ENCODE measurements at regions not wholly inside any gene's neighbourhood (a gene's known extent, or its start where the extent isn't known, plus 50 kb on each side); places are given as distances from the start of the nearest gene placed in this dataset.

DNA sequence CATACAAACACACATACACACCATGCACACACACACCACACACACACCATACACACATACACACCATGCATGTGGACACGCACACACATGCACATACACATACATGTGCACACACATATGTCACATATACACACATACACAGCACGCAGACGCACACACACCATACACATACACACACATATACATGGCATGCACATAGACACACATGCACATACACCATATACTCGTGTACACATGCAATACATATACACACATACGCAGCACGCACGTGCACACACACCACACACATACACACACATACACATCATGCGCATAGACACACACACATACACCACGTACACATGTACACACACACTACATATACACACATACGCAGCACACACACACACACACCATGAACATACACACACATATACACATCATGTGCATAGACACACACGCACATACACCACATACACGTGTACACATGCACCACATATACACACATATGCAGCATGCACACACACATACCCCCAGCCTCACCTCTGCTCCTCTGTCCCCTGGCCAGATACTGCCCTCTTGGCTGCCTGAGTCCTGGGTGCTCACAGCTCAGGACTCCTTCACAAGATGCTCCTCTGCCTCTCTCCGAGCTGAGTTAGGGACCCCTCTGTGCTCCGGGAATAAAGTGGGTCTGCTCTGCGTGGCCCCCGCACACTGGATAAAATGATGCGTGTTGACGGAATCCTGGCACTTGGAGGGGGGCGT, 70.9 kb upstream of the ARHGEF7 start:
- POLR2A ChIA-PET = no interaction called here
- Histone ChIP-seq H3K4me1 (ENCODE audit: control insufficient read depth, extremely low read depth, insufficient read depth, low read length) (no peaks in the 10 kb centered on the region), H3K27me3 (ENCODE audit: control insufficient read depth in 2 of 2, insufficient read depth in 2 of 2, low read length in 2 of 2) (no peaks in the 10 kb centered on the region), H3K4me3 (replicated peaks in 1 of 3; ENCODE audit: insufficient read depth in 1 of 3, low read depth in 1 of 3, low read length in 3 of 3) (no peak overlapping the region), H3K27ac (ENCODE audit: insufficient read depth, low read depth, low read length) (no peak overlapping the region), H3K36me3 (ENCODE audit: control insufficient read depth in 2 of 2, extremely low read depth in 1 of 2, insufficient read depth in 2 of 2, low read length in 2 of 2) (no peaks in the 10 kb centered on the region), H4K20me1 (replicated peaks; ENCODE audit: control insufficient read depth, extremely low read depth, insufficient read depth, low read length) (no peaks in the 10 kb centered on the region), H3K9me1 (replicated peaks; ENCODE audit: control insufficient read depth, extremely low read depth, insufficient read depth, low read length) (no peaks in the 10 kb centered on the region), H3K79me2 (ENCODE audit: control insufficient read depth, insufficient read depth, low read length) (no peaks in the 10 kb centered on the region), H3K4me2 (ENCODE audit: insufficient read depth, low read length) (no peak overlapping the region), H2AFZ (ENCODE audit: low read depth, low read length) (no peak overlapping the region), H3K9me3 (replicated peaks; ENCODE audit: control insufficient read depth, insufficient read depth, low read length) (no peaks in the 10 kb centered on the region), H3K9ac (replicated peaks; ENCODE audit: extremely low read depth, insufficient read depth, low read length) (no peak overlapping the region)
- TF ChIP-seq MYC (IDR thresholded peaks at IDR 0.05; ENCODE audit: low read depth, low read length) (no peak), CTCF (IDR thresholded peaks at IDR 0.05; ENCODE audit: extremely low read depth in 1 of 2, insufficient read depth in 1 of 2, low read depth in 1 of 2, low read length in 2 of 2) (no peak), POLR2AphosphoS5 (IDR thresholded peaks at IDR 0.05; ENCODE audit: insufficient read depth, low read depth, low read length) (no peak), GATA2 (IDR thresholded peaks at IDR 0.05; ENCODE audit: insufficient read depth, insufficient read length, low read depth, low read length) (no peak), POLR2A (IDR thresholded peaks at IDR 0.05; ENCODE audit: low read depth, low read length) (no peak), FOS (IDR thresholded peaks at IDR 0.05; ENCODE audit: borderline replicate concordance, insufficient read depth, low read length) (no peak), EZH2 (IDR thresholded peaks at IDR 0.05; ENCODE audit: borderline replicate concordance, low read depth, low read length, severe bottlenecking) (no peak), JUN (IDR thresholded peaks at IDR 0.05; ENCODE audit: borderline replicate concordance, insufficient read depth, insufficient read length, low read depth) (no peak)
- TF ChIP-seq, protein P1, sequence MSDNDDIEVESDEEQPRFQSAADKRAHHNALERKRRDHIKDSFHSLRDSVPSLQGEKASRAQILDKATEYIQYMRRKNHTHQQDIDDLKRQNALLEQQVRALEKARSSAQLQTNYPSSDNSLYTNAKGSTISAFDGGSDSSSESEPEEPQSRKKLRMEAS (IDR thresholded peaks at IDR 0.05; ENCODE audit: insufficient read depth, insufficient read length) = no peak
- dilution Hi-C loops (cut with MboI; ENCODE audit: extremely low pct_ligation_motif_present, low sequenced_read_pairs) (no loop called here), intact Hi-C loops (cut with micrococcal nuclease) (no loop called here)
- no peak for FAIRE-seq
- CTCF ChIA-PET = no interaction called here
- no peak for DNase-seq (ENCODE audit: low read depth, low spot score)
- BruUV-seq (replicated peaks) = no TSS peak

Measured in endothelial cell of umbilical vein (primary cell).